Neural cell (in vitro differentiated cells): ENCODE measurements at regions not wholly inside any gene's neighbourhood (a gene's known extent, or its start where the extent isn't known, plus 50 kb on each side); places are given as distances from the start of the nearest gene placed in this dataset.

Source experiments
- H2AFZ ChIP-seq: fragments of 200-600, 300-800 bp; sonication (generic), shearing (Covaris generic); 2 replicates; pipeline ENCODE4 v1.6.0; 2014; ENCODE audit warnings: low read depth, mild to moderate bottlenecking, antibody characterized with exemption, low read length, moderate library complexity
- H3F3A ChIP-seq: fragments of 200-600 bp; shearing (Covaris generic); 2 replicates; pipeline ENCODE4 v1.6.1; 2016; ENCODE audit warnings: mild to moderate bottlenecking, moderate library complexity, mixed read lengths, antibody characterized with exemption, low read length; ENCODE audit not compliant: insufficient read depth, poor library complexity, severe bottlenecking
- H3K27ac ChIP-seq: fragments of 200-600, 300-800 bp; sonication (generic), shearing (Covaris generic); 2 replicates; pipeline ENCODE4 v1.5.1; 2014; ENCODE audit warnings: mild to moderate bottlenecking, low read length, moderate library complexity
- H3K27me3 ChIP-seq: fragments of 300-800, 200-600 bp; sonication (generic), shearing (Covaris generic); 2 replicates; pipeline ENCODE4 v1.6.0; 2014; ENCODE audit warnings: mild to moderate bottlenecking, low read depth, low read length, moderate library complexity; ENCODE audit not compliant: insufficient read depth
- H3K36me3 ChIP-seq: fragments of 300-800, 200-600 bp; sonication (generic), shearing (Covaris generic); 2 replicates; pipeline ENCODE4 v1.5.1; 2014; ENCODE audit warnings: mild to moderate bottlenecking, antibody characterized with exemption, low read length, moderate library complexity; ENCODE audit not compliant: insufficient read depth
- H3K4me2 ChIP-seq: fragments of 300-800, 200-600 bp; sonication (generic), shearing (Covaris generic); 2 replicates; pipeline ENCODE4 v1.6.0; 2014; ENCODE audit warnings: mild to moderate bottlenecking, low read length
- H3K4me3 ChIP-seq: fragments of 300-800, 200-600 bp; sonication (generic), shearing (Covaris generic); 2 replicates; pipeline ENCODE4 v1.5.1; 2014; ENCODE audit warnings: mild to moderate bottlenecking, low read length, moderate library complexity
- H3K79me2 ChIP-seq: fragments of 200-600 bp; shearing (Covaris generic); replicated peaks from 2 replicates; pipeline ENCODE4 v1.6.0; 2014; ENCODE audit warnings: mild to moderate bottlenecking, low read length, moderate library complexity; ENCODE audit not compliant: insufficient read depth
- H3K9ac ChIP-seq: fragments of 300-800, 200-600 bp; sonication (generic), shearing (Covaris generic); 2 replicates; pipeline ENCODE4 v1.6.1; 2016; ENCODE audit warnings: mild to moderate bottlenecking, low read length, mixed read lengths
- H3K9me2 ChIP-seq: fragments of 200-600 bp; shearing (Covaris generic); 2 replicates; pipeline ENCODE4 v1.6.1; 2016; ENCODE audit warnings: mild to moderate bottlenecking, low read length, mixed read lengths; ENCODE audit not compliant: insufficient read depth
- H3K9me3 ChIP-seq: fragments of 200-600, 300-800 bp; sonication (generic), shearing (Covaris generic); 2 replicates; pipeline ENCODE4 v1.6.1; 2016; ENCODE audit warnings: mild to moderate bottlenecking, mixed run types, low read length, moderate library complexity, mixed read lengths
- H4K20me1 ChIP-seq: fragments of 200-600 bp; shearing (Covaris generic); 2 replicates; pipeline ENCODE4 v1.6.1; 2016; ENCODE audit warnings: mild to moderate bottlenecking, mixed run types; ENCODE audit not compliant: insufficient read depth
- CTCF ChIP-seq: fragments of 450-650 bp; IDR thresholded peaks from 2 replicates; pipeline ENCODE4 v1.5.1; 2014; ENCODE audit warnings: antibody characterized with exemption, mild to moderate bottlenecking, moderate library complexity; ENCODE audit not compliant: poor library complexity, severe bottlenecking
- EP300 ChIP-seq: fragments of 450-650 bp; conservative IDR thresholded peaks from 2 replicates; pipeline ENCODE4 v1.6.1; 2014; ENCODE audit warnings: antibody characterized with exemption, mild to moderate bottlenecking, moderate library complexity; ENCODE audit not compliant: poor library complexity, severe bottlenecking
- EZH2 ChIP-seq: fragments of 200-600, 300-800 bp; shearing (Covaris generic), sonication (generic); IDR thresholded peaks from 2 replicates; pipeline ENCODE4 v1.6.1; 2014; ENCODE audit warnings: antibody characterized with exemption, low read length, borderline replicate concordance, mild to moderate bottlenecking; ENCODE audit not compliant: insufficient read depth, poor library complexity, severe bottlenecking
- MXI1 ChIP-seq: fragments of 450-650 bp; conservative IDR thresholded peaks from 2 replicates; pipeline ENCODE4 v1.6.1; 2014; ENCODE audit warnings: antibody characterized with exemption, mild to moderate bottlenecking; ENCODE audit not compliant: poor library complexity, severe bottlenecking
- POLR2AphosphoS5 ChIP-seq: IDR thresholded peaks from 2 replicates; pipeline ENCODE4 v1.6.1; 2012
- RAD21 ChIP-seq: fragments of 450-650 bp; conservative IDR thresholded peaks from 2 replicates; pipeline ENCODE4 v1.6.1; 2014; ENCODE audit warnings: antibody characterized with exemption, mild to moderate bottlenecking, moderate library complexity
- SMC3 ChIP-seq: fragments of 450-650 bp; conservative IDR thresholded peaks from 2 replicates; pipeline ENCODE4 v1.6.1; 2014; ENCODE audit warnings: antibody characterized with exemption, mild to moderate bottlenecking, moderate library complexity; ENCODE audit not compliant: poor library complexity
- TAF1 ChIP-seq: IDR thresholded peaks from 2 replicates; pipeline ENCODE4 v1.6.1; 2012; ENCODE audit warnings: low read depth
- TF ChIP-seq, protein P1 (sequence below): IDR thresholded peaks from 2 replicates; pipeline ENCODE4 v1.6.1; 2012; ENCODE audit warnings: borderline replicate concordance

GRCh38 chr17:70525961-70526360 lies 356.6 kb downstream of the KCNJ2 start:
- no peak overlapping the region for H3K4me3 ChIP-seq
- no peaks in the 10 kb centered on the region for H3K79me2 ChIP-seq
- no peaks in the 10 kb centered on the region for H3K27me3 ChIP-seq
- H3K27ac ChIP-seq, result no peak overlapping the region
- H3K4me2 ChIP-seq, result no peak overlapping the region
- H3K9me2 ChIP-seq, result no peaks in the 10 kb centered on the region
- H3K36me3 ChIP-seq, result no peaks in the 10 kb centered on the region
- no peak overlapping the region for H2AFZ ChIP-seq
- no peaks in the 10 kb centered on the region for H4K20me1 ChIP-seq
- no peak overlapping the region for H3K9ac ChIP-seq
- TF ChIP-seq SMC3 (no peak), MXI1 (no peak), EP300 (no peak), RAD21 (no peak)
- no peaks in the 10 kb centered on the region for H3F3A ChIP-seq
- no peaks in the 10 kb centered on the region for H3K9me3 ChIP-seq

GRCh38 chr17:70527364-70527888 lies 358.1 kb downstream of the KCNJ2 start:
- Histone ChIP-seq H3K4me2 (no peak overlapping the region), H3K79me2 (no peaks in the 10 kb centered on the region), H3K27me3 (no peaks in the 10 kb centered on the region), H3K27ac (no peak overlapping the region), H3K9me2 (no peaks in the 10 kb centered on the region), H4K20me1 (no peaks in the 10 kb centered on the region), H3K9me3 (no peaks in the 10 kb centered on the region), H3K9ac (no peak overlapping the region), H3K4me3 (no peak overlapping the region), H2AFZ (no peak overlapping the region), H3F3A (no peaks in the 10 kb centered on the region), H3K36me3 (no peaks in the 10 kb centered on the region)
- TF ChIP-seq SMC3 (no peak), RAD21 (no peak), EZH2 (no peak), EP300 (no peak), MXI1 (no peak), TAF1 (no peak), POLR2AphosphoS5 (no peak), CTCF (no peak)
- TF ChIP-seq, protein P1, sequence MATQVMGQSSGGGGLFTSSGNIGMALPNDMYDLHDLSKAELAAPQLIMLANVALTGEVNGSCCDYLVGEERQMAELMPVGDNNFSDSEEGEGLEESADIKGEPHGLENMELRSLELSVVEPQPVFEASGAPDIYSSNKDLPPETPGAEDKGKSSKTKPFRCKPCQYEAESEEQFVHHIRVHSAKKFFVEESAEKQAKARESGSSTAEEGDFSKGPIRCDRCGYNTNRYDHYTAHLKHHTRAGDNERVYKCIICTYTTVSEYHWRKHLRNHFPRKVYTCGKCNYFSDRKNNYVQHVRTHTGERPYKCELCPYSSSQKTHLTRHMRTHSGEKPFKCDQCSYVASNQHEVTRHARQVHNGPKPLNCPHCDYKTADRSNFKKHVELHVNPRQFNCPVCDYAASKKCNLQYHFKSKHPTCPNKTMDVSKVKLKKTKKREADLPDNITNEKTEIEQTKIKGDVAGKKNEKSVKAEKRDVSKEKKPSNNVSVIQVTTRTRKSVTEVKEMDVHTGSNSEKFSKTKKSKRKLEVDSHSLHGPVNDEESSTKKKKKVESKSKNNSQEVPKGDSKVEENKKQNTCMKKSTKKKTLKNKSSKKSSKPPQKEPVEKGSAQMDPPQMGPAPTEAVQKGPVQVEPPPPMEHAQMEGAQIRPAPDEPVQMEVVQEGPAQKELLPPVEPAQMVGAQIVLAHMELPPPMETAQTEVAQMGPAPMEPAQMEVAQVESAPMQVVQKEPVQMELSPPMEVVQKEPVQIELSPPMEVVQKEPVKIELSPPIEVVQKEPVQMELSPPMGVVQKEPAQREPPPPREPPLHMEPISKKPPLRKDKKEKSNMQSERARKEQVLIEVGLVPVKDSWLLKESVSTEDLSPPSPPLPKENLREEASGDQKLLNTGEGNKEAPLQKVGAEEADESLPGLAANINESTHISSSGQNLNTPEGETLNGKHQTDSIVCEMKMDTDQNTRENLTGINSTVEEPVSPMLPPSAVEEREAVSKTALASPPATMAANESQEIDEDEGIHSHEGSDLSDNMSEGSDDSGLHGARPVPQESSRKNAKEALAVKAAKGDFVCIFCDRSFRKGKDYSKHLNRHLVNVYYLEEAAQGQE, result no peak
